LNCaP clone FGC (cell line): ENCODE measurements at regions not wholly inside any gene's neighbourhood (a gene's known extent, or its start where the extent isn't known, plus 50 kb on each side); places are given as distances from the start of the nearest gene placed in this dataset.

ENCODE experiments used
- DNase-seq: peaks from one replicate; pipeline ENCODE4 v3.0.0-alpha.2; 2011; ENCODE audit warnings: low read depth
- H3K4me3 ChIP-seq: 2 replicates; pipeline ENCODE4 v1.5.1; 2011; ENCODE audit warnings: mild to moderate bottlenecking, low read depth, low read length, control low read depth
- CTCF ChIP-seq: IDR thresholded peaks from 2 replicates; pipeline ENCODE4 v1.5.1; 2012; ENCODE audit warnings: mild to moderate bottlenecking; ENCODE audit not compliant: control insufficient read depth, insufficient read depth; ENCODE audit errors: extremely low read depth

- H3K4me3 ChIP-seq, result no peak overlapping the region
- DNase-seq, result no peak
- no peak for TF ChIP-seq CTCF
These were observed 209.7 kb upstream of the KLF3 start for GRCh38 chr4:38454284-38454683.

GRCh38 chr4:38455092-38455862, 208.7 kb upstream of the KLF3 start:
- DNase-seq, result no peak
- no peak for TF ChIP-seq CTCF
- H3K4me3 ChIP-seq, result no peak overlapping the region

GRCh38 chr4:38456096-38456495, 207.9 kb upstream of the KLF3 start:
- no peak for DNase-seq
- no peak for TF ChIP-seq CTCF
- H3K4me3 ChIP-seq, result no peak overlapping the region

- DNase-seq, result no peak
- H3K4me3 ChIP-seq, result no peak overlapping the region
- TF ChIP-seq CTCF, result no peak
These were observed 202.7 kb upstream of the KLF3 start for GRCh38 chr4:38461342-38461741.

GRCh38 chr4:38462367-38463055, 201.5 kb upstream of the KLF3 start:
- H3K4me3 ChIP-seq, result no peak overlapping the region
- no peak for TF ChIP-seq CTCF
- no peak for DNase-seq

- no peak overlapping the region for H3K4me3 ChIP-seq
- no peak for DNase-seq
- no peak for TF ChIP-seq CTCF
These were observed 200.6 kb upstream of the KLF3 start for GRCh38 chr4:38463268-38463958.
